ENCODE measurements at regions not wholly inside any gene's neighbourhood (a gene's known extent, or its start where the extent isn't known, plus 50 kb on each side); places are given as distances from the start of the nearest gene placed in this dataset.

GRCh38 chr6:95518630-95519227 lies 58.6 kb upstream of the MANEA start:
- H3K4me3 ChIP-seq (replicated peaks in 1 of 2; ENCODE audit: low read depth in 1 of 2, low read length in 2 of 2) = no peak overlapping the region
- no peak overlapping the region for H2AFZ ChIP-seq (ENCODE audit: low read depth, low read length, poor library complexity, severe bottlenecking)
- no peaks in the 10 kb centered on the region for H3K79me2 ChIP-seq (ENCODE audit: insufficient read depth, low read length)
- no peaks in the 10 kb centered on the region for H3K4me1 ChIP-seq (ENCODE audit: control insufficient read depth in 1 of 2, insufficient read depth in 2 of 2, low read length in 2 of 2)
- DNase-seq (ENCODE audit: low read depth, low spot score) (no peak), ATAC-seq (no peak)
- H3K27me3 ChIP-seq (ENCODE audit: insufficient read depth, low read length) = no peaks in the 10 kb centered on the region
- CTCF ChIA-PET = no interaction called here
- POLR2A ChIA-PET = no interaction called here
- BruUV-seq (replicated peaks) = no TSS peak
- H3K9ac ChIP-seq (ENCODE audit: low read length) = no peak overlapping the region
- H3K27ac ChIP-seq (ENCODE audit: low read depth, low read length) = no peak overlapping the region
- no peaks in the 10 kb centered on the region for H3K36me3 ChIP-seq (ENCODE audit: control insufficient read depth in 1 of 2, insufficient read depth in 2 of 2, low read length in 2 of 2)
- H4K20me1 ChIP-seq (ENCODE audit: insufficient read depth) = no peaks in the 10 kb centered on the region
- H3K4me2 ChIP-seq (ENCODE audit: low read length) = no peak overlapping the region
- no peaks in the 10 kb centered on the region for H3K9me3 ChIP-seq (ENCODE audit: control insufficient read depth in 1 of 2, insufficient read depth in 1 of 2, low read depth in 1 of 2, low read length in 2 of 2)
- no peaks in the 10 kb centered on the region for H3K9me2 ChIP-seq (ENCODE audit: insufficient read depth)
- TF ChIP-seq TCF7L2 (IDR thresholded peaks at IDR 0.05; ENCODE audit: borderline replicate concordance, extremely low read depth, insufficient read depth, insufficient read length) = no peak
- TF ChIP-seq JUND (IDR thresholded peaks at IDR 0.05) = no peak
- TF ChIP-seq CEBPB (IDR thresholded peaks at IDR 0.05; ENCODE audit: low read depth) = no peak
- TF ChIP-seq ELF1 (IDR thresholded peaks at IDR 0.05; ENCODE audit: borderline replicate concordance, low read depth) = no peak
- TF ChIP-seq EGR1 (IDR thresholded peaks at IDR 0.05; ENCODE audit: low read depth) = no peak
- TF ChIP-seq POLR2A (IDR thresholded peaks at IDR 0.05; ENCODE audit: borderline replicate concordance, extremely low read depth, insufficient read depth, insufficient read length) = no peak
- no peak for TF ChIP-seq ZFX (IDR thresholded peaks at IDR 0.05)
- no peak for TF ChIP-seq EZH2 (IDR thresholded peaks at IDR 0.05)
- TF ChIP-seq MAX (IDR thresholded peaks at IDR 0.05) = no peak
- TF ChIP-seq EZH2phosphoT487 (IDR thresholded peaks at IDR 0.05; ENCODE audit: borderline replicate concordance) = no peak
- TF ChIP-seq CTCF (IDR thresholded peaks at IDR 0.05 in 2 of 3, conservative IDR thresholded peaks at IDR 0.05 in 1 of 3; ENCODE audit: borderline replicate concordance in 1 of 3, insufficient read depth in 1 of 3, low read depth in 2 of 3, low read length in 2 of 3) = no peak
- TF ChIP-seq ATF3 (IDR thresholded peaks at IDR 0.05) = no peak
- RAD21 ChIA-PET (ENCODE audit: low non-redundant PET in 1 of 2, low total read pairs in 2 of 2, uncharacterized antibody in 2 of 2, unreplicated experiment in 2 of 2) = no interaction called here
- intact Hi-C loops (cut with micrococcal nuclease) = no loop called here
